ENCODE measurements at regions not wholly inside any gene's neighbourhood (a gene's known extent, or its start where the extent isn't known, plus 50 kb on each side); places are given as distances from the start of the nearest gene placed in this dataset.

GRCh38 chr2:8452296-8452695, 229.6 kb upstream of the ID2 start:
- TF ChIP-seq CTCF (IDR thresholded peaks at IDR 0.05; ENCODE audit: low read length): no peak
- TF ChIP-seq EZH2phosphoT487 (IDR thresholded peaks at IDR 0.05; ENCODE audit: low read length): no peak
